Right lobe of liver (tissue), 6 donors: ENCODE measurements at regions not wholly inside any gene's neighbourhood (a gene's known extent, or its start where the extent isn't known, plus 50 kb on each side); places are given as distances from the start of the nearest gene placed in this dataset.

Experiments used
- ATAC-seq, 4 donors: fragments of 200-7000 bp; cut with Tn5 transposase; one replicate each; pipeline ENCODE4 v1.9.1; 2020; ENCODE audit warnings: mild to moderate bottlenecking in 4 of 4, moderate library complexity in 4 of 4
- DNase-seq, 3 donors: peaks; one replicate each; pipeline ENCODE4 v3.0.0-alpha.2; 2020
- H3K27ac ChIP-seq, 3 donors: fragments of 200-600 bp; one replicate each; pipeline ENCODE4 v1.8.0; 2022
- H3K27me3 ChIP-seq, 2 donors: fragments of 200-600 bp; one replicate each; pipeline ENCODE4 v1.8.0; 2022
- H3K36me3 ChIP-seq, 4 donors: fragments of 200-600 bp; sonication (generic) in 1 of 4; one replicate each; pipeline versions ENCODE4 v1.5.1 to v1.8.0; 2017 to 2022; ENCODE audit warnings: control low read depth in 1 of 4
- H3K4me1 ChIP-seq, 4 donors: fragments of 200-600 bp; sonication (generic) in 1 of 4; one replicate each; pipeline versions ENCODE4 v1.5.1 to v1.8.0; 2017 to 2022; ENCODE audit warnings: control low read depth in 1 of 4
- H3K4me3 ChIP-seq, 3 donors: fragments of 200-600 bp; one replicate each; pipeline ENCODE4 v1.8.0; 2022
- H3K9me3 ChIP-seq, 4 donors: fragments of 200-600 bp; sonication (generic) in 1 of 4; one replicate each; pipeline versions ENCODE4 v1.5.1 to v1.8.0; 2017 to 2022; ENCODE audit warnings: control low read depth in 1 of 4
- POLR2A ChIP-seq: fragments of 450-650 bp; IDR thresholded peaks from one replicate; pipeline ENCODE4 v1.6.1; 2017; ENCODE audit warnings: antibody characterized with exemption, mild to moderate bottlenecking
- WGBS: methylation state at CpG from one replicate; pipeline ENCODE4 v1.1.6; 2018; ENCODE audit warnings: low coverage, low lambda C conversion rate; ENCODE audit not compliant: insufficient coverage; ENCODE audit errors: missing lambda C conversion rate; 5-methylcytosine and 5-hydroxymethylcytosine counted together
- intact Hi-C, 2 donors: fragments of 100-400 bp; cut with DNase I; formaldehyde crosslinking; loops; one replicate each; pipeline versions ENCODE4 v1.11.2 to v1.14.1; 2022
- TF ChIP-seq, protein P1 (sequence below), 4 donors: fragments of 200-600 bp in 3 of 4; fragments of 450-650 bp in 1 of 4; IDR thresholded peaks; one replicate each; pipeline versions ENCODE4 v1.5.1 to v1.8.0; 2016 to 2022; ENCODE audit warnings: antibody characterized with exemption in 4 of 4, mild to moderate bottlenecking in 2 of 4
- donor health status: DM: no; HTN: yes; CAD: no.
- donor health status: DM: no; HTN: no; CAD: no.
- donor health status: DM: no; HTN: no; CAD: no.
- donor health status: DM: no; HTN: yes; CAD: no.
- donor health status: DM: no; HTN: yes; CAD: no.

GRCh38 chr18:44117821-44118220 lies 562.9 kb upstream of the SETBP1 start:
- Histone ChIP-seq H3K9me3 (no peaks in the 10 kb centered on the region), H3K36me3 (no peaks in the 10 kb centered on the region), H3K4me1 (no peaks in the 10 kb centered on the region), H3K27me3 (no peaks in the 10 kb centered on the region), H3K27ac (no peak overlapping the region), H3K4me3 (no peak overlapping the region)
- ATAC-seq, result no peak
- no peak for DNase-seq
- intact Hi-C loops, result no loop called here
- TF ChIP-seq, protein P1, sequence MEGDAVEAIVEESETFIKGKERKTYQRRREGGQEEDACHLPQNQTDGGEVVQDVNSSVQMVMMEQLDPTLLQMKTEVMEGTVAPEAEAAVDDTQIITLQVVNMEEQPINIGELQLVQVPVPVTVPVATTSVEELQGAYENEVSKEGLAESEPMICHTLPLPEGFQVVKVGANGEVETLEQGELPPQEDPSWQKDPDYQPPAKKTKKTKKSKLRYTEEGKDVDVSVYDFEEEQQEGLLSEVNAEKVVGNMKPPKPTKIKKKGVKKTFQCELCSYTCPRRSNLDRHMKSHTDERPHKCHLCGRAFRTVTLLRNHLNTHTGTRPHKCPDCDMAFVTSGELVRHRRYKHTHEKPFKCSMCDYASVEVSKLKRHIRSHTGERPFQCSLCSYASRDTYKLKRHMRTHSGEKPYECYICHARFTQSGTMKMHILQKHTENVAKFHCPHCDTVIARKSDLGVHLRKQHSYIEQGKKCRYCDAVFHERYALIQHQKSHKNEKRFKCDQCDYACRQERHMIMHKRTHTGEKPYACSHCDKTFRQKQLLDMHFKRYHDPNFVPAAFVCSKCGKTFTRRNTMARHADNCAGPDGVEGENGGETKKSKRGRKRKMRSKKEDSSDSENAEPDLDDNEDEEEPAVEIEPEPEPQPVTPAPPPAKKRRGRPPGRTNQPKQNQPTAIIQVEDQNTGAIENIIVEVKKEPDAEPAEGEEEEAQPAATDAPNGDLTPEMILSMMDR (IDR thresholded peaks at IDR 0.05), result no peak
- no peak for TF ChIP-seq POLR2A

DNA sequence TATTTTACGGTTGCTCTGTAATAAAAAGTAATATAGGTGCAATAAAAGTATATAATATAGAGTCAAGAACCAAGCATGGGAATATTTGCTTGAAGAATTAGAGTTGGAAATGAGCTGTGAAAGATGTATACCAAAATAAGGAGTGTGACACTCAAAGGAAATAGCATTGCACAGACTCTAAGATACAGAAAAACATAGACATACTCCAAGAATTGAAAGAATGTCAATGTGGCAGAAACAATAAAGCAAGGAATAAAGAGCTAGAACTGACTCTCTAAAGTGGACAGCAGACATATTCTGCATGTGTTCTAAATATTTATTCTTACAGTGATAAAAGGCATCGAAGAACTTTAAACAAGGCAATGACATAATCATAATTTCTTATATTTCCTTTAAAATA lies 561.1 kb upstream of the SETBP1 start:
- no peak for ATAC-seq
- Histone ChIP-seq H3K4me1 (no peaks in the 10 kb centered on the region), H3K27me3 (no peaks in the 10 kb centered on the region), H3K4me3 (no peak overlapping the region), H3K36me3 (no peaks in the 10 kb centered on the region), H3K9me3 (no peaks in the 10 kb centered on the region), H3K27ac (no peak overlapping the region)
- 58% methylated on average over 2 of the region's 2 CpGs for WGBS
- TF ChIP-seq, protein P1 (IDR thresholded peaks at IDR 0.05), result no peak
- intact Hi-C loops, result no loop called here
- no peak for DNase-seq

DNA sequence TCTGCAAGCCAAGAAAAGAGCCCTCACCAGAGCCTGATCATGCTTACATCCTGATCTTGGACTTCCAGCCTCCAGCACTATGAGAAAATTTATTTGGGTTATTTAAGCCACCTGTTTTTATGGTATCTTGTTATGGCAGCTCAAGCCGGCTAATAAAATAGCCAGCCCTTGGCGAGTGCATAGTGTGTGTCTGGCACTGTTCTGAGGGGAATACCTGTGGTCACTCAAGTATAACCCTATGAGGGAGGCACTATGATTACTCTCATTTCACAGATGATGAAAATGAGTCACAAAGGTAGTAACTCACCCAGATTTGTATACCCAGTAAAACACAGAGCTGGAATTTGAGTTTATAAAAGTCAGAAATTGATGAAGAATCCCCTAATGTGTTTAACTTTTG lies 556.9 kb upstream of the SETBP1 start:
- Histone ChIP-seq H3K4me3 (no peak overlapping the region), H3K27ac (no peak overlapping the region), H3K27me3 (no peaks in the 10 kb centered on the region), H3K36me3 (no peaks in the 10 kb centered on the region), H3K9me3 (no peaks in the 10 kb centered on the region), H3K4me1 (no peaks in the 10 kb centered on the region)
- 65% methylated on average over 2 of the region's 2 CpGs for WGBS
- TF ChIP-seq POLR2A, result no peak
- TF ChIP-seq, protein P1 (IDR thresholded peaks at IDR 0.05), result no peak
- intact Hi-C loops, result no loop called here
- DNase-seq (no peak), ATAC-seq (no peak)

GRCh38 chr18:44125446-44125845 lies 555.2 kb upstream of the SETBP1 start:
- DNase-seq, result no peak
- H3K9me3 ChIP-seq, result no peaks in the 10 kb centered on the region
- TF ChIP-seq, protein P1 (IDR thresholded peaks at IDR 0.05), result no peak
- TF ChIP-seq POLR2A, result no peak
- H3K4me1 ChIP-seq, result no peaks in the 10 kb centered on the region
- intact Hi-C loops, result no loop called here
- no peak for ATAC-seq
- no peak overlapping the region for H3K27ac ChIP-seq
- H3K36me3 ChIP-seq, result no peaks in the 10 kb centered on the region
- no peaks in the 10 kb centered on the region for H3K27me3 ChIP-seq
- H3K4me3 ChIP-seq, result no peak overlapping the region
- WGBS, result 61% methylated on average over 3 of the region's 3 CpGs

- ATAC-seq (no peak), DNase-seq (no peak)
- no peaks in the 10 kb centered on the region for H3K4me1 ChIP-seq
- no peaks in the 10 kb centered on the region for H3K27me3 ChIP-seq
- no peaks in the 10 kb centered on the region for H3K36me3 ChIP-seq
- intact Hi-C loops, result no loop called here
- H3K27ac ChIP-seq, result no peak overlapping the region
- TF ChIP-seq, protein P1 (IDR thresholded peaks at IDR 0.05), result no peak
- TF ChIP-seq POLR2A, result no peak
- H3K4me3 ChIP-seq, result no peak overlapping the region
- H3K9me3 ChIP-seq, result no peaks in the 10 kb centered on the region
Measured at GRCh38 chr18:44126598-44126997, 554.1 kb upstream of the SETBP1 start.
